ENCODE measurements at regions not wholly inside any gene's neighbourhood (a gene's known extent, or its start where the extent isn't known, plus 50 kb on each side); places are given as distances from the start of the nearest gene placed in this dataset.

- TF ChIP-seq CTCF (IDR thresholded peaks at IDR 0.05) = no peak
- TF ChIP-seq POLR2A (IDR thresholded peaks at IDR 0.05) = no peak
These were observed 655.3 kb downstream of the HTR1A start for GRCh38 chr5:63306909-63307308.
